HG03196 (cell line): ENCODE measurements at regions not wholly inside any gene's neighbourhood (a gene's known extent, or its start where the extent isn't known, plus 50 kb on each side); places are given as distances from the start of the nearest gene placed in this dataset.
"Not testable (repeated sequence)": the region's sequence is repeated elsewhere in the genome, so short reads cannot be mapped to it uniquely, and the experiment has no call there.

Experiments
- ATAC-seq: cut with Tn5 transposase; IDR thresholded peaks from one replicate; pipeline ENCODE4 v1.9.1; 2021; ENCODE audit not compliant: unreplicated experiment

- no peak for ATAC-seq
These were observed 606.2 kb upstream of the ZFP42 start for GRCh38 chr4:187389420-187389819.

GRCh38 chr4:187390646-187391045 is 604.9 kb upstream of the ZFP42 start:
- ATAC-seq, result no peak

- no peak for ATAC-seq
These were observed 601.8 kb upstream of the ZFP42 start for GRCh38 chr4:187393531-187394344.

DNA sequence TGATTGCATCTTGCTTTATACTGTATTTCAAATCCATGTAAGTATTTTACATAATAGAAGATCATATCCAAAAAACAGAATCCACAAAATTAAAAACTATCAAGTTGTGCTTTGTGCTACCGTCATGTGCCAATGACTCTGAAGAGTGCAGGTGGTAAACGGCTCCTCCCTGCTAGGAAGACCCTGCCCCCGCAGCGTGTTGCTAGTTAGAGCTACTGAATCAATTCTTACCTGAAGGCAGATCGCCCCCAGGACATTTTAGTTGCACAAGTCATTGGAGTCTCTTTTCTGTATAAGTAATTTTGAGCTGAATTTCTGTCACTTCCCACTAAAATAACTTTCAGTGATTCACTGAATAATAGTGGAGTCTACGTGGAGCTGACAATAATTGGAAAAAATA is 599.5 kb upstream of the ZFP42 start:
- no peak for ATAC-seq

- ATAC-seq, result not testable (repeated sequence)
These were observed 587.1 kb upstream of the ZFP42 start for GRCh38 chr4:187408447-187408846.

- ATAC-seq, result no peak
These were observed 581.8 kb upstream of the ZFP42 start for GRCh38 chr4:187413564-187414358.

GRCh38 chr4:187414716-187415115 is 580.9 kb upstream of the ZFP42 start:
- ATAC-seq, result no peak

- no peak for ATAC-seq
These were observed 580.3 kb upstream of the ZFP42 start for GRCh38 chr4:187415231-187415630.

- no peak for ATAC-seq
These were observed 579.4 kb upstream of the ZFP42 start for GRCh38 chr4:187416216-187416615.

DNA sequence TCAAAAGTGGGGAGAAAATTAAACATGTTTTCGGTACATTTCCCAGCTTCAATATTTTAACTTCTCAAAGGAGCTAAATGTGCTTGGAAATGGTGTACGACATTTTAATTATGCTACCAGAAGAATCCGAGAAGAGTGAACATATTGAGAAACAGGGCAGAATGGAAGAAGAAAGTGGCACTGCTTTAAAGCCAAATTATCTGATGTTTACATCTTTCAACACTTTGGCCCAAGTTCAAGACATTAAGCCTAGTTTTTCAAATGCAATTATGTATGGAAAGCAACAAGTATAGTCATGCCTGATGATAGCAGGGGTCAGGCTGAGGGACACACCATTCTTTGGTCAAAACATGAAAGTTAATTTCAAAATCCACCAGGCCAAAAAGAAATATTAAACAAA is 577.9 kb upstream of the ZFP42 start:
- no peak for ATAC-seq

DNA sequence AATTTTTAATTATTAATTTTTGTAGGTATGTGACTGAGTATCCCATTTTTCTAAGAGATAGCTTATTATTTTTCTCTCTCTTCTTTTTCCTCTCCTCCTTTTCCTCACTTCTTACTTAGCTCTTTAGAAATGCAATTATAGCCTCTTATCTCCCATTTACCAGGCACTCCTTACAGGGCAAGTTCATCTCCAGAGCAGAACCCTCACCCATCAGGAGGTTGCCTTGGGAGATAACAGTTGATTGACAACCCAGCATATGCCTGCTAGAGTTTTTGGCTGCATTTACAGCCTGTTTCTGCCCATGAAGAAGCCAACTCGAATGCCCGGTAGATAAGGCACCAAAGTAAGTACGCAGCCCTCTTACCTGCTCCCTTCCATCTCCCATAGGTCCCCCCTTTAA is 572.9 kb upstream of the ZFP42 start:
- ATAC-seq, result no peak

DNA sequence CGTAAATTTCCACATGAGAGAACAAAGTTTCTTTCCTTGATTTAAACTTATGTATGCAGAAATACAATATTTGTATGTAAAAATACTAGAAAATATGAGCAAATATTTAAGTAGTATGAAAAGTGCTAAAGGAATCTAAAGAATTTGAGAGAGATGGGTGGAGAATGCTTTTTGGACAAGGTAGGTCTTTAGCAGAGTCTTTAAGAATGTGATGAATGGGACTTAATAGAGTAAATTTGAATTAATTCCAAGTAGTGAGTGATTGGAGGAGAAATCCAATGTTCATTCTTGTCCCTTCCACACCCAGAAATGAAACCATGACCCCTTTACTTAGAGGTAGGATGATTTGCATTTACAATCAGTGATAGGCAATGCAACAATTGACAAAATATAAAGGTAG is 570.9 kb upstream of the ZFP42 start:
- no peak for ATAC-seq

DNA sequence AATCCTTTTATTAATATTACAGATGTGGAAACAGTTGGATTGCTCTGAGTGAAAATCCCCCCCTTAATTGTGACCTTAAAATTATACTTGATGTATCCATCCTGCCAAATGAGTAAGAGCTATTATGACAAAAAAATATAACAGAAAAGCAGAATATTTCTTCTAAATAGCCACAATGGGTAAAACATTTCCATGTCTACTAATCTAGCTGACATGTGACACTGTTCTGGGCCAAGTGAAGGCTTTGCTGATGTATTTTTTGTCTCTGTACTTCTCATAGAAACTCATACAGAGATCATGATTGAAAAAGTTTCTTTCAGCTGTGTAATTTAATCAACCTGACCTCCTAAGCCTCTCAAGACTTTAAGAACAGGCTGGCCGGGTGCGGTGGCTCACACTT is 569.1 kb upstream of the ZFP42 start:
- ATAC-seq, result no peak

DNA sequence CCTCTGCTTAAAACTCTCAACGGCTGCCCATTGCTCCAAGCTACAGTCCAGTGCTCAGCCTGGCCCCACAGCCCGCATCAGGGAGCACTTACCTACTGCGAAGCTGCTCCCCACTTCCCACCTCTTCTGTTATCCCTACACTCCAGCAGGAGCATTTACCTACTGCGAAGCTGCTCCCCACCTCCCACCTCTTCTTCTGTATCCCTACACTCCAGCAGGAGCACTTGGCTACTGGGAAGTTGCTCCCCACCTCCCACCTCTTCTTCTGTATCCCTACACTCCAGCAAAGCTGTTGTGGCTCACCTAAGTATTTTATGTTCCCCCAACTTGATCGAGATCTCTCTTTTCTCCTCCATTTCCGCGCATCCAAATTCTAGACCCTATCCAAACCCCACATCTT is 563.3 kb upstream of the ZFP42 start:
- no peak for ATAC-seq

DNA sequence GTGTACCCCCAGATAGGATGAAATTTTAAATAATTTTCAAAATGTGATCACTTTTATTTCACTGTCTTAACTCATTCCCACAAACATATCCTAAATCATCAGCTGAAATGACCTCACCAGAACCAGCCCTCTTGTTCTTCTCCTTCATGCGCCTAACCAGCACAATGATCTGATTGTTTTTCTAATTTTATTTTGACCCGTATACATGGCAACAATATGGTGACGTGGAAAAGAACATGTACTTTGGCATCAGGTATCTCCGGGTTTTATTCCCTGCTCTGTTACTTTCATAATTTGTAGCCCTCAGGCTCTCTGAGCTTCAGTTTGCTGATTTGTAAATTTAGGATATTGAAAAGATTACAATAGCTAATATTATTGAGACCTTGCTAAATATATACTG is 562.4 kb upstream of the ZFP42 start:
- no peak for ATAC-seq

DNA sequence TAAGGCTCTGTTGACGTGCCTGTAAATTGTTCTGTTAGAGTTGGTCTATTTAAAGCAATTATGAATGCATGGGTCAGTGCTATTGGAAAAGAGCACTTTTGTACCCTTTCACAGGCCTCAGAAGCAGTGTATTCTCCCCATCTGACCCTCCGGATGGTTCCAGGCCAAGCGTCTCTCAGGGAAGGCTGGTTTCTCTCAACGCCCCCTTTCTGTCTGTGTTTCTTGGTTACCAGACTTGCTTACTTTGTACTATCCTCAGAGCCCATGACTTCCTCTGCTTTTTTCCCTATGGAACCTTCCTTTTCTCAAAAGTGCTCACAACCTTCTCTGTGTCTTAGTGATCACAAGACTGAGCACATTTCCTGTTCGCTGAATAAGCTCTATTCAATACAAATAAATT is 559.3 kb upstream of the ZFP42 start:
- no peak for ATAC-seq

DNA sequence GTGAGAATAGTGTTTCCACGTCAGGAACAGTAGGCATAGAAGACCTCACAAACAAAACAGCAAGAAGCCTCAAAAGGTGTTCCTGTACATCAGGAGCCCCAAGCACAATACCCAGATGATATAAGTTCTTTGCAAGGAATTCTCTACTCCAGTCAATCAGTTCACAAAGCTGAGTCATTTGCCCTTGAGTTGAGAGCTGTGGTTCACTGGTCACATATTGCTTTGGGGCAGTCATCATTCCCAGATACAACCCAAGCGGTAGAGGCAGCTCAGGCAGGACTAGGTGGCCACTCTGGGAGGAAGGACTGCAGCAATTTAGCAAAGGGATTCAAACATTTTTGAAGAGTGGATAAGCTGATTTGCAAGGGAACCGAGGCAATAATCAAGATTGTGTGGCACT is 551.5 kb upstream of the ZFP42 start:
- no peak for ATAC-seq

GRCh38 chr4:187449702-187450101 is 545.9 kb upstream of the ZFP42 start:
- no peak for ATAC-seq

GRCh38 chr4:187451776-187452175 is 543.8 kb upstream of the ZFP42 start:
- no peak for ATAC-seq

DNA sequence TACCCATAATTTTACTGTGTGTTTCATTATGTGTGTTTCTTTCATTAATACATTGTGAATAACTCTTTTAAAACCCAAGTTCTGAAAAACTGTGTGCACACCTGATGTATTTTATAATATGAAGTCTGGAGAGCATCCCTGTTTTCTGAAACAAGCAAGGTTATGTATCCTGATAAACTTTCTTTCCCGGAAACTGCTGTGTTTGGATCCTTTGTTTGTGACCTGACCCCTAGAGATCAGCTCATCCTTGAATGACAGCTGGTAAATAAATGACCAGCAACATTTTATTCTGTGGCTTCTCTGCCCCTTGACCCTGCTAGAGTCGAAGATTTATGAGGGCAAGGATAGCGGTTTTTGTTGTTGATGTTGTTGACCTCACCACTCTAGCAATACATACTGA is 535.6 kb upstream of the ZFP42 start:
- no peak for ATAC-seq

GRCh38 chr4:187464573-187464972 is 531.0 kb upstream of the ZFP42 start:
- no peak for ATAC-seq

- ATAC-seq, result no peak
These were observed 528.3 kb upstream of the ZFP42 start for GRCh38 chr4:187467224-187467623.
